Skin epidermis (tissue), 12 donors: ENCODE measurements at regions not wholly inside any gene's neighbourhood (a gene's known extent, or its start where the extent isn't known, plus 50 kb on each side); places are given as distances from the start of the nearest gene placed in this dataset.
"Not testable (repeated sequence)": the region's sequence is repeated elsewhere in the genome, so short reads cannot be mapped to it uniquely, and the experiment has no call there.

Experiments used
- H3K27ac ChIP-seq, 21 experiments: fragments of 200-600 bp; sonication (generic) in 11 of 21; one replicate each; pipeline ENCODE4 v1.5.0; 2020; ENCODE audit warnings: mild to moderate bottlenecking in 3 of 21, inconsistent platforms in 2 of 21, moderate library complexity in 2 of 21
- H3K4me3 ChIP-seq, 7 experiments: fragments of 200-600 bp; sonication (generic) in 2 of 7; one replicate each; pipeline ENCODE4 v1.5.0; 2020; ENCODE audit warnings: inconsistent platforms in 2 of 7, mild to moderate bottlenecking in 2 of 7, moderate library complexity in 1 of 7

- Histone ChIP-seq H3K27ac (no peak overlapping the region), H3K4me3 (no peak overlapping the region)
Measured at GRCh38 chr1:196091397-196092135, 516.7 kb downstream of the KCNT2 start.

- H3K27ac ChIP-seq: no peak overlapping the region
- no peak overlapping the region for H3K4me3 ChIP-seq
Measured at GRCh38 chr1:196090226-196090625, 518.0 kb downstream of the KCNT2 start.

- Histone ChIP-seq H3K4me3 (no peak overlapping the region), H3K27ac (no peak overlapping the region)
Measured at GRCh38 chr1:196088541-196088940, 519.7 kb downstream of the KCNT2 start.

- no peak overlapping the region for H3K4me3 ChIP-seq
- no peak overlapping the region for H3K27ac ChIP-seq
Measured at GRCh38 chr1:196078691-196079090, 529.5 kb downstream of the KCNT2 start.

- H3K4me3 ChIP-seq: no peak overlapping the region
Measured at GRCh38 chr1:196075621-196076020, 532.6 kb downstream of the KCNT2 start.

GRCh38 chr1:196074182-196074581 is 534.1 kb downstream of the KCNT2 start:
- H3K27ac ChIP-seq: no peak overlapping the region
- H3K4me3 ChIP-seq: no peak overlapping the region

More at GRCh38 chr1:196075621-196076020, 532.6 kb downstream of the KCNT2 start:
- no peak overlapping the region for H3K27ac ChIP-seq

- Histone ChIP-seq H3K4me3 (no peak overlapping the region), H3K27ac (no peak overlapping the region)
Measured at GRCh38 chr1:196071447-196071846, 536.8 kb downstream of the KCNT2 start.

GRCh38 chr1:196070940-196071339 is 537.3 kb downstream of the KCNT2 start:
- Histone ChIP-seq H3K4me3 (no peak overlapping the region), H3K27ac (no peak overlapping the region)

GRCh38 chr1:196063952-196064351 is 544.3 kb downstream of the KCNT2 start:
- H3K27ac ChIP-seq: no peak overlapping the region
- H3K4me3 ChIP-seq: no peak overlapping the region

GRCh38 chr1:196063294-196063693 is 544.9 kb downstream of the KCNT2 start:
- Histone ChIP-seq H3K27ac (peak overlapping the region in 1 of 21 experiments; percentile 6), H3K4me3 (no peak overlapping the region)

GRCh38 chr1:196060539-196060938 is 547.7 kb downstream of the KCNT2 start:
- H3K4me3 ChIP-seq: no peak overlapping the region
- H3K27ac ChIP-seq: no peak overlapping the region

- Histone ChIP-seq H3K4me3 (no peak overlapping the region), H3K27ac (no peak overlapping the region)
Measured at GRCh38 chr1:196059210-196059609, 549.0 kb downstream of the KCNT2 start.

GRCh38 chr1:196056966-196057365 is 551.3 kb downstream of the KCNT2 start:
- Histone ChIP-seq H3K27ac (no peak overlapping the region), H3K4me3 (no peak overlapping the region)

GRCh38 chr1:196049407-196049806 is 558.8 kb downstream of the KCNT2 start:
- no peak overlapping the region for H3K27ac ChIP-seq
- H3K4me3 ChIP-seq: no peak overlapping the region

- Histone ChIP-seq H3K4me3 (no peak overlapping the region), H3K27ac (no peak overlapping the region)
Measured at GRCh38 chr1:196043268-196043667, 565.0 kb downstream of the KCNT2 start.

- H3K27ac ChIP-seq: no peak overlapping the region
- H3K4me3 ChIP-seq: no peak overlapping the region
Measured at GRCh38 chr1:196034080-196034706, 574.0 kb downstream of the KCNT2 start.

- not testable (repeated sequence) for H3K4me3 ChIP-seq, H3K27ac ChIP-seq
Measured at GRCh38 chr1:196031387-196031786, 576.9 kb downstream of the KCNT2 start.

- no peak overlapping the region for H3K4me3 ChIP-seq
- no peak overlapping the region for H3K27ac ChIP-seq
Measured at GRCh38 chr1:196030455-196030854, 577.8 kb downstream of the KCNT2 start.

GRCh38 chr1:196029410-196029809 is 578.8 kb downstream of the KCNT2 start:
- no peak overlapping the region for H3K4me3 ChIP-seq
- no peak overlapping the region for H3K27ac ChIP-seq

GRCh38 chr1:196027127-196027526 is 581.1 kb downstream of the KCNT2 start:
- H3K4me3 ChIP-seq: no peak overlapping the region
- H3K27ac ChIP-seq: no peak overlapping the region

- H3K4me3 ChIP-seq, H3K27ac ChIP-seq: not testable (repeated sequence)
Measured at GRCh38 chr1:196021174-196021573, 587.1 kb downstream of the KCNT2 start.

- H3K27ac ChIP-seq: no peak overlapping the region
- no peak overlapping the region for H3K4me3 ChIP-seq
Measured at GRCh38 chr1:196009362-196009761, 598.9 kb downstream of the KCNT2 start.
